ENCODE measurements at regions not wholly inside any gene's neighbourhood (a gene's known extent, or its start where the extent isn't known, plus 50 kb on each side); places are given as distances from the start of the nearest gene placed in this dataset.

- no peak overlapping the region for H3K4me3 ChIP-seq (ENCODE audit: low read depth, low read length)
- DNase-seq (ENCODE audit: low read depth), result no peak
- TF ChIP-seq, protein P1, sequence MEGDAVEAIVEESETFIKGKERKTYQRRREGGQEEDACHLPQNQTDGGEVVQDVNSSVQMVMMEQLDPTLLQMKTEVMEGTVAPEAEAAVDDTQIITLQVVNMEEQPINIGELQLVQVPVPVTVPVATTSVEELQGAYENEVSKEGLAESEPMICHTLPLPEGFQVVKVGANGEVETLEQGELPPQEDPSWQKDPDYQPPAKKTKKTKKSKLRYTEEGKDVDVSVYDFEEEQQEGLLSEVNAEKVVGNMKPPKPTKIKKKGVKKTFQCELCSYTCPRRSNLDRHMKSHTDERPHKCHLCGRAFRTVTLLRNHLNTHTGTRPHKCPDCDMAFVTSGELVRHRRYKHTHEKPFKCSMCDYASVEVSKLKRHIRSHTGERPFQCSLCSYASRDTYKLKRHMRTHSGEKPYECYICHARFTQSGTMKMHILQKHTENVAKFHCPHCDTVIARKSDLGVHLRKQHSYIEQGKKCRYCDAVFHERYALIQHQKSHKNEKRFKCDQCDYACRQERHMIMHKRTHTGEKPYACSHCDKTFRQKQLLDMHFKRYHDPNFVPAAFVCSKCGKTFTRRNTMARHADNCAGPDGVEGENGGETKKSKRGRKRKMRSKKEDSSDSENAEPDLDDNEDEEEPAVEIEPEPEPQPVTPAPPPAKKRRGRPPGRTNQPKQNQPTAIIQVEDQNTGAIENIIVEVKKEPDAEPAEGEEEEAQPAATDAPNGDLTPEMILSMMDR (IDR thresholded peaks at IDR 0.05; ENCODE audit: insufficient read depth, low read depth, low read length, missing control alignments), result no peak
Observed at GRCh38 chr2:238597638-238598528, 171.2 kb downstream of the ASB1 start.

DNA sequence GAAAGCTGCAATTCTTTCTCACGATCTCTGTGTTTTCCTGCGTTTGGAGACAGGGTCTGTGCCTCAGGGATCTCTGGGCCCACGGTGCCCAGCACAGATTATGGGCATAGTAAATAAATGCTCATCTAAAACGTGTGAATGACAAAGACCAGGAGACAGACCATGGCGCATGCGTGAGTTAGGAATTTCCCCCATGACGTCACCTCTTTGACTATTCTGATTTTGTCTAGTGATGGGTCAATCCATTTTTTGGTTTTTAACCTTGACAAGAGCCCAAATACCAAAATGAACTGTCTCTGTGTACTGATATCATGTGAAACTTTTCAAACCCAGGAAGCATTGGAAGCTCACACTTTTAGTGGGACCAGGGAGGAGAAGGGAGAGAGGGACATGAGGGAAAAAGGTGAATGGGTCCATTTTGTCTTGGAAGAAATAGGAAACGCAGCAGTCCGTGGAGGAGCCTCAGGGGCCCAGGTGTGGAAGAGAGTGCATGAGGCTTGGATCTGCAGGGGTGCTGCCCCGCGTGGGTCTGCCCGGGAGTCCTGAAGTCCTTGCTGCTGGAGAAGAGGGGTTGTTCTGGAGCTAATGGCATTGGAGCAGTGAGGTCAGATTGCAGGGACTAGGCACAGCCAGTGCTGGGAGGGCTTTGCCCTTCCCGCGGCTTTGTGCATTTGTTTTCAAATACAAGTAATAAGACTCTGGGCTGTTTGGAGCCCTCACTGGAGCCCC, 172.2 kb downstream of the ASB1 start:
- no peak overlapping the region for H3K4me3 ChIP-seq (ENCODE audit: low read depth, low read length)
- no peak for DNase-seq (ENCODE audit: low read depth)
- TF ChIP-seq, protein P1 (IDR thresholded peaks at IDR 0.05; ENCODE audit: insufficient read depth, low read depth, low read length, missing control alignments), result no peak

- no peak overlapping the region for H3K4me3 ChIP-seq (ENCODE audit: low read depth, low read length)
- TF ChIP-seq, protein P1 (IDR thresholded peaks at IDR 0.05; ENCODE audit: insufficient read depth, low read depth, low read length, missing control alignments), result no peak
- no peak for DNase-seq (ENCODE audit: low read depth)
Observed at GRCh38 chr2:238599549-238600505, 173.1 kb downstream of the ASB1 start.

DNA sequence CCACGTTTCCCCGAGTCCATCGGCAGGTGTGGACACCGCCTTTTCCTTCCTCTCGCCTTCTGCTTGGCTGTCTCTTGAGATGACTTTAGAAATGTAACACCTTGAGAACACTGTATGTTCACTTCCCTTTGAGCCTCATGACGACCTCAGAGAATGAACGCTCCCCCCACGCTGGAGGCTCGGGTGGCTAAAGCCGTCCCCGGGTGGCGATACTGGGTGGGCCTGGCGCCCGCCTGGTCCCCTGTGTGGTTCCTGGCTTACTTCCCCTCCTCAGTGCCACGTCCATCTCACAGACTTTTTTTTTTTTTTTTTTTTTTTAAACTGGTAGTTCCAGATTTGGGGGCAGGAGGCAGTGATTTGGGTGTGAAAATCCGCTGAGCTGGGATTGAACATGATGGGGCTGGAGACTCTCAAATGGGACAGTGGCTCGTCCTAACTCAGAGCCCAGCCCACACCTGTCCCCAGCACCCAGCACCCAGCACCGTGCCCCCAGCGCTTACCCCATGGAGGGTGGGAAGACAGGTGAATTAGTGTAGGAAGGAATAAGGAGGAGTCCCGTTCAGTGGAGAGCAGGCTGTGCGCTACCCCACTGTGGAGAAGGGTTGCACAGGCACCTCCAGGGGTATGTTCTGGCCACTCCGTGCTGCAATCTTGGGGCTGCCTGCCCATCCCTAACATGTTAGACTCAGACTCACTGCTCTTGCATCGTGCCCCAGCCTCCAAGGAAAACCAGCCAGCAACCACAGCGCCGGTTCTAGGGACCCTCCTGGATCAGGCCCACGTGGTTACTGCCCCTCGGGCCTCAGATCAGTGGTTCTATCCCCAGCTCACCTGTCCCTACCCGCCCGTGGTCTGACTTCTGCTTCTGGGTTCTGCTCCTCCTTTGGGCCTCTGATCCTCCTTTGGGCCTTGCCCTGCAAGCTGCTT, 174.0 kb downstream of the ASB1 start:
- TF ChIP-seq, protein P1 (IDR thresholded peaks at IDR 0.05; ENCODE audit: insufficient read depth, low read depth, low read length, missing control alignments), result no peak
- H3K4me3 ChIP-seq (ENCODE audit: low read depth, low read length), result no peak overlapping the region
- no peak for DNase-seq (ENCODE audit: low read depth)

- no peak overlapping the region for H3K4me3 ChIP-seq (ENCODE audit: low read depth, low read length)
- TF ChIP-seq, protein P1 (IDR thresholded peaks at IDR 0.05; ENCODE audit: insufficient read depth, low read depth, low read length, missing control alignments), result no peak
- no peak for DNase-seq (ENCODE audit: low read depth)
Observed at GRCh38 chr2:238601433-238602222, 174.9 kb downstream of the ASB1 start.
